Fibroblast of lung (primary cell): ENCODE measurements at regions not wholly inside any gene's neighbourhood (a gene's known extent, or its start where the extent isn't known, plus 50 kb on each side); places are given as distances from the start of the nearest gene placed in this dataset.

Source experiments
- DNase-seq, 2 donors: peaks; one replicate each; pipeline versions ENCODE4 v3.0.0 to v3.0.0-alpha.2; 2010; ENCODE audit warnings: low read depth in 2 of 2
- H2AFZ ChIP-seq: 2 replicates; pipeline ENCODE4 v1.5.1; 2012; ENCODE audit warnings: low read length, control low read depth, inconsistent platforms
- H3K27ac ChIP-seq: 2 replicates; pipeline ENCODE4 v1.5.1; 2011; ENCODE audit warnings: low read length, control low read depth; ENCODE audit not compliant: insufficient read depth
- H3K27me3 ChIP-seq: 2 replicates; pipeline ENCODE4 v1.5.1; 2011; ENCODE audit warnings: mild to moderate bottlenecking, low read length; ENCODE audit not compliant: control insufficient read depth, insufficient read depth
- H3K36me3 ChIP-seq: 2 replicates; pipeline ENCODE4 v1.5.1; 2011; ENCODE audit warnings: low read length; ENCODE audit not compliant: control insufficient read depth, insufficient read depth
- H3K4me1 ChIP-seq: 2 replicates; pipeline ENCODE4 v1.5.1; 2011; ENCODE audit warnings: low read length; ENCODE audit not compliant: control insufficient read depth, insufficient read depth; ENCODE audit errors: extremely low read depth
- H3K4me2 ChIP-seq: 2 replicates; pipeline ENCODE4 v1.5.1; 2011; ENCODE audit warnings: low read length, control low read depth; ENCODE audit not compliant: insufficient read depth; ENCODE audit errors: extremely low read depth
- H3K4me3 ChIP-seq, 4 experiments: fragments of 200-600 bp in 1 of 4; sonication (generic) in 1 of 4; replicated peaks in 1 of 4; 2 replicates each; pipeline ENCODE4 v1.5.1; 2011 to 2016; ENCODE audit warnings: low read length in 4 of 4, low read depth in 3 of 4, mild to moderate bottlenecking in 3 of 4, control low read depth in 2 of 4, inconsistent platforms in 1 of 4, mixed read lengths in 1 of 4; ENCODE audit not compliant: insufficient read depth in 1 of 4; ENCODE audit errors: control extremely low read depth in 1 of 4
- H3K79me2 ChIP-seq: 2 replicates; pipeline ENCODE4 v1.5.1; 2012; ENCODE audit warnings: mild to moderate bottlenecking, low read length, inconsistent platforms; ENCODE audit not compliant: control insufficient read depth, insufficient read depth
- H3K9ac ChIP-seq: 2 replicates; pipeline ENCODE4 v1.5.1; 2011; ENCODE audit warnings: mild to moderate bottlenecking, low read length, control low read depth; ENCODE audit not compliant: insufficient read depth
- H3K9me3 ChIP-seq: 2 replicates; pipeline ENCODE4 v1.5.1; 2012; ENCODE audit warnings: low read depth, low read length; ENCODE audit not compliant: control insufficient read depth, insufficient read depth
- H4K20me1 ChIP-seq: 2 replicates; pipeline ENCODE4 v1.5.1; 2011; ENCODE audit warnings: low read length; ENCODE audit not compliant: control insufficient read depth, insufficient read depth; ENCODE audit errors: extremely low read depth
- CTCF ChIP-seq, 2 donors: IDR thresholded peaks in 1 of 2; conservative IDR thresholded peaks in 1 of 2; 1 replicate in 1 of 2; 2 replicates in 1 of 2; pipeline ENCODE4 v1.5.1; 2011 to 2012; ENCODE audit warnings: low read length in 2 of 2, control low read depth in 1 of 2, inconsistent platforms in 1 of 2, low read depth in 1 of 2, mild to moderate bottlenecking in 1 of 2
- EZH2 ChIP-seq: IDR thresholded peaks from 2 replicates; pipeline ENCODE4 v1.5.1; 2012; ENCODE audit warnings: low read length, control low read depth, mild to moderate bottlenecking; ENCODE audit errors: missing control alignments

GRCh38 chr15:25515633-25516032 lies 76.8 kb upstream of the UBE3A start:
- H2AFZ ChIP-seq, result no peak overlapping the region
- H3K27me3 ChIP-seq, result no peaks in the 10 kb centered on the region
- no peak for TF ChIP-seq CTCF (conservative IDR thresholded peaks at IDR 0.05 in 1 of 2, IDR thresholded peaks at IDR 0.05 in 1 of 2; ENCODE audit: low read depth in 1 of 2, low read length in 2 of 2)
- no peak for TF ChIP-seq EZH2

DNA sequence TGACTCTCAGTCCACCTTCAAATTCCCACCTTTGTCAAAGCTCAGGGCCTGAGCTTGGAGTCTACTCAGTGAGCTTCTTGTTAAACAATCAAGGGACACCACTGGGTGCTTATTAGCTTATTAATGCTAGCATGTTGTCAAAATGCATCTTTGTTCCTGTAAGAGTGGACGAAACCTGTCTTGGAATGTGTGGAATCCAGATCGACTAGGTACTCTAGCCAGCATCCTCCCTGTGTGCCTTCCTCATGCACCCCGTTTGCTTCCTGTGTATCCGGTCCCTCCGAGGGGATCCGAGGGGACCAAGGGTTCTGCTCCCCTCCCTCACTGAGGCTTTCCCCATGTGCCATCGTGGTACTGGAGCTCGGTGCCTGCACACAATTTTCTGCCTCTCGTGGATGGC lies 75.7 kb upstream of the UBE3A start:
- no peaks in the 10 kb centered on the region for H4K20me1 ChIP-seq
- DNase-seq, result no peak
- no peak overlapping the region for H3K27ac ChIP-seq
- H3K4me1 ChIP-seq, result no peaks in the 10 kb centered on the region
- no peaks in the 10 kb centered on the region for H3K27me3 ChIP-seq
- H3K79me2 ChIP-seq, result no peaks in the 10 kb centered on the region
- H3K9ac ChIP-seq, result no peak overlapping the region
- H2AFZ ChIP-seq, result no peak overlapping the region
- H3K4me3 ChIP-seq, result no peak overlapping the region
- no peak for TF ChIP-seq EZH2
- no peak for TF ChIP-seq CTCF (conservative IDR thresholded peaks at IDR 0.05 in 1 of 2, IDR thresholded peaks at IDR 0.05 in 1 of 2; ENCODE audit: low read depth in 1 of 2, low read length in 2 of 2)
- no peak overlapping the region for H3K4me2 ChIP-seq
- no peaks in the 10 kb centered on the region for H3K36me3 ChIP-seq
- no peaks in the 10 kb centered on the region for H3K9me3 ChIP-seq

More at GRCh38 chr15:25515633-25516032, 76.8 kb upstream of the UBE3A start:
- Histone ChIP-seq H3K79me2 (no peaks in the 10 kb centered on the region), H3K36me3 (no peaks in the 10 kb centered on the region), H3K4me3 (no peak overlapping the region), H3K9ac (no peak overlapping the region), H3K9me3 (no peaks in the 10 kb centered on the region), H3K4me1 (no peaks in the 10 kb centered on the region), H4K20me1 (no peaks in the 10 kb centered on the region), H3K27ac (no peak overlapping the region), H3K4me2 (no peak overlapping the region)
- no peak for DNase-seq

DNA sequence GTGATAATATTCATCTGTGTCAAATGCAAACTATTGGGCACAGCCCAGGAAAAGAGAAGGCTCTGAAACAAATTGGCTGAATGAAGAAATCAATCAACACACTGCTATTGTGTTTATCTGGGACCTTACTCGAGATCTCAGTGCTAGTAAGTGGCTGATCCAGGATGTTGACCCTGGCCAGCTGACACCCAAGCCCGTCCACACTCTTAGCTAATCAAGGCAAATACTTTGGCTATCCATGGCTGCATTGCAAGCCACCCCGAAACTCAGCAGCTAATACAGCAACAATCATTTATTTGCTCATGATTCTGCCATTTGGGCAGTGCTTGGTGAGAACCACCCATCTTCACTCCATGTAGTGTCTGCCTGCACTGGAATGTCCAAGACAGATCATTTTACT lies 74.1 kb upstream of the UBE3A start:
- Histone ChIP-seq H3K4me1 (no peaks in the 10 kb centered on the region), H3K4me3 (no peak overlapping the region), H3K27ac (no peak overlapping the region), H3K9ac (no peak overlapping the region), H3K4me2 (no peak overlapping the region), H2AFZ (no peak overlapping the region), H3K36me3 (no peaks in the 10 kb centered on the region), H3K79me2 (no peaks in the 10 kb centered on the region), H3K27me3 (no peaks in the 10 kb centered on the region), H3K9me3 (no peaks in the 10 kb centered on the region), H4K20me1 (no peaks in the 10 kb centered on the region)
- TF ChIP-seq CTCF (conservative IDR thresholded peaks at IDR 0.05 in 1 of 2, IDR thresholded peaks at IDR 0.05 in 1 of 2; ENCODE audit: low read depth in 1 of 2, low read length in 2 of 2), result no peak
- TF ChIP-seq EZH2, result no peak
- no peak for DNase-seq
